Chondrocyte (in vitro differentiated cells): ENCODE measurements at regions not wholly inside any gene's neighbourhood (a gene's known extent, or its start where the extent isn't known, plus 50 kb on each side); places are given as distances from the start of the nearest gene placed in this dataset.

Experiments
- DNase-seq: peaks from one replicate; pipeline ENCODE4 v3.0.0; 2021; ENCODE audit warnings: mixed read lengths, low spot score
- H3K27ac Mint-ChIP-seq: one replicate; pipeline ENCODE4 v1.8.0; 2021; ENCODE audit warnings: mild to moderate bottlenecking, moderate library complexity, mixed read lengths; ENCODE audit not compliant: unreplicated experiment
- H3K27me3 Mint-ChIP-seq: 2 replicates; pipeline ENCODE4 v1.8.0; 2021; ENCODE audit warnings: low read depth, mixed read lengths
- H3K36me3 Mint-ChIP-seq: 2 replicates; pipeline ENCODE4 v1.8.0; 2021; ENCODE audit warnings: low read depth, mixed read lengths
- H3K4me1 Mint-ChIP-seq: 2 replicates; pipeline ENCODE4 v1.8.0; 2021; ENCODE audit warnings: low read depth, mild to moderate bottlenecking, mixed read lengths
- H3K4me3 Mint-ChIP-seq: one replicate; pipeline ENCODE4 v1.8.0; 2021; ENCODE audit warnings: mild to moderate bottlenecking, moderate library complexity, mixed read lengths; ENCODE audit not compliant: unreplicated experiment
- H3K9me3 Mint-ChIP-seq: 2 replicates; pipeline ENCODE4 v1.8.0; 2021; ENCODE audit warnings: low read depth, mixed read lengths
- TF ChIP-seq, protein P1 (sequence below): fragments of 200-600 bp; sonication (generic); IDR thresholded peaks from 2 replicates; pipeline ENCODE4 v1.5.0; 2021; ENCODE audit warnings: antibody characterized with exemption, mild to moderate bottlenecking, moderate library complexity

- no peaks in the 10 kb centered on the region for H3K4me1 Mint-ChIP-seq
Observed at GRCh38 chr10:42997849-42998165, 79.1 kb upstream of the RET start.

GRCh38 chr10:42998481-42999384 is 78.1 kb upstream of the RET start:
- Mint-ChIP-seq H3K36me3 (no peaks in the 10 kb centered on the region), H3K9me3 (no peaks in the 10 kb centered on the region), H3K4me1 (no peaks in the 10 kb centered on the region), H3K4me3 (no peak overlapping the region), H3K27ac (no peak overlapping the region), H3K27me3 (peaks cover 6% of the 10 kb centered on the region)
- TF ChIP-seq, protein P1, sequence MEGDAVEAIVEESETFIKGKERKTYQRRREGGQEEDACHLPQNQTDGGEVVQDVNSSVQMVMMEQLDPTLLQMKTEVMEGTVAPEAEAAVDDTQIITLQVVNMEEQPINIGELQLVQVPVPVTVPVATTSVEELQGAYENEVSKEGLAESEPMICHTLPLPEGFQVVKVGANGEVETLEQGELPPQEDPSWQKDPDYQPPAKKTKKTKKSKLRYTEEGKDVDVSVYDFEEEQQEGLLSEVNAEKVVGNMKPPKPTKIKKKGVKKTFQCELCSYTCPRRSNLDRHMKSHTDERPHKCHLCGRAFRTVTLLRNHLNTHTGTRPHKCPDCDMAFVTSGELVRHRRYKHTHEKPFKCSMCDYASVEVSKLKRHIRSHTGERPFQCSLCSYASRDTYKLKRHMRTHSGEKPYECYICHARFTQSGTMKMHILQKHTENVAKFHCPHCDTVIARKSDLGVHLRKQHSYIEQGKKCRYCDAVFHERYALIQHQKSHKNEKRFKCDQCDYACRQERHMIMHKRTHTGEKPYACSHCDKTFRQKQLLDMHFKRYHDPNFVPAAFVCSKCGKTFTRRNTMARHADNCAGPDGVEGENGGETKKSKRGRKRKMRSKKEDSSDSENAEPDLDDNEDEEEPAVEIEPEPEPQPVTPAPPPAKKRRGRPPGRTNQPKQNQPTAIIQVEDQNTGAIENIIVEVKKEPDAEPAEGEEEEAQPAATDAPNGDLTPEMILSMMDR: no peak
- DNase-seq: peak; percentile 84

More at GRCh38 chr10:42997849-42998165, 79.1 kb upstream of the RET start:
- peaks cover 9% of the 10 kb centered on the region for H3K27me3 Mint-ChIP-seq
- DNase-seq: no peak
- H3K4me3 Mint-ChIP-seq: no peak overlapping the region
- no peaks in the 10 kb centered on the region for H3K9me3 Mint-ChIP-seq
- TF ChIP-seq, protein P1: no peak
- peak overlapping the region; percentile 45 for H3K27ac Mint-ChIP-seq
- H3K36me3 Mint-ChIP-seq: no peaks in the 10 kb centered on the region

GRCh38 chr10:42999385-43000020 is 77.4 kb upstream of the RET start:
- no peaks in the 10 kb centered on the region for H3K9me3 Mint-ChIP-seq
- no peaks in the 10 kb centered on the region for H3K4me1 Mint-ChIP-seq
- H3K36me3 Mint-ChIP-seq: no peaks in the 10 kb centered on the region
- TF ChIP-seq, protein P1: no peak
- peaks cover 5% of the 10 kb centered on the region for H3K27me3 Mint-ChIP-seq
- DNase-seq: peak; percentile 87
- H3K4me3 Mint-ChIP-seq: no peak overlapping the region
- no peak overlapping the region for H3K27ac Mint-ChIP-seq

- H3K27me3 Mint-ChIP-seq: peaks cover 2% of the 10 kb centered on the region
- no peaks in the 10 kb centered on the region for H3K36me3 Mint-ChIP-seq
- no peak overlapping the region for H3K27ac Mint-ChIP-seq
- TF ChIP-seq, protein P1: no peak
- DNase-seq: no peak
- no peaks in the 10 kb centered on the region for H3K9me3 Mint-ChIP-seq
- H3K4me3 Mint-ChIP-seq: no peak overlapping the region
- H3K4me1 Mint-ChIP-seq: no peaks in the 10 kb centered on the region
Observed at GRCh38 chr10:43000021-43000411, 76.9 kb upstream of the RET start.

- Mint-ChIP-seq H3K9me3 (no peaks in the 10 kb centered on the region), H3K36me3 (no peaks in the 10 kb centered on the region), H3K4me1 (no peaks in the 10 kb centered on the region), H3K27me3 (peaks cover 4% of the 10 kb centered on the region), H3K27ac (no peak overlapping the region), H3K4me3 (no peak overlapping the region)
- TF ChIP-seq, protein P1: no peak
- DNase-seq: no peak
Observed at GRCh38 chr10:43000651-43001426, 76.0 kb upstream of the RET start.
